HG03439 (cell line): ENCODE measurements at regions not wholly inside any gene's neighbourhood (a gene's known extent, or its start where the extent isn't known, plus 50 kb on each side); places are given as distances from the start of the nearest gene placed in this dataset.

Experiments
- ATAC-seq: cut with Tn5 transposase; IDR thresholded peaks from one replicate; pipeline ENCODE4 v1.9.1; 2021; ENCODE audit warnings: mild to moderate bottlenecking, moderate library complexity; ENCODE audit not compliant: unreplicated experiment

GRCh38 chr6:159100395-159101182, 55.8 kb upstream of the TAGAP start:
- no peak for ATAC-seq

DNA sequence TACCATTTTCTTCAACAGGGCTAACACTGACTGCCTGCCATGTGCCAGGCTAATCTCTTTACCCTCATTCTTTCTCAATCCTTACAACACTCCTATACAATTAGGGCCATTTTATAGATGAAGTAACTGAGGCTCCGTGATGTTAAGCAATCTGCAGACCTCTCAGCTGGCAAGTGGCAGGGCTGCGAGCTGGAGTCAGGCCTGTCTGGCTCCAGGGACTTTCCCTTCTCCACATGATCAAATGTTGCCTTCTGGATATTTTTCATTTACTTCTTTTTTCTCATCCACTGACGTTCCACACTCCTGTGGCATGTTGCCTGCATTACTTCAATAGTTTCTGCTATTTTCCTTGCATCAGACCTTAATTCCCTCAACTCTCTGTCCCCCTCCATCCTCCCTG, 55.2 kb upstream of the TAGAP start:
- no peak for ATAC-seq

DNA sequence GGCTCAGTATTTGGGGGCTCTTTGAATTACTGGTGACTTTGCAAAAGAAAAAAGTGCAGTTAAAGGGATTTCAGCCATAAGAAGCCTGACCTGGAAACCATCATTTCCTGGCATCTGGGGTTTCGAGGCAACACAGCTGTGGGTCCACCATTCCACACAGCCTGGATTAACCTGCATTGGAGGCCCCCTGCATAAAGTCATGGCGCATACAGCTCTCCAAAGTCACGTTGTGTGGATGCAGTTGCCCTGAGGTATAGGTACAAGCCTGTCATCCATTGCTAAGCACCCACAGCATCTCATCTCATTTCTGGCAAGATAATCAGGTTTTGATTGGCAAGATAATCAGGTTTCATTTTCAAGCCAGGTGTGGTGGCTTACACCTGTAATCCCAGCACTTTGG, 54.5 kb upstream of the TAGAP start:
- ATAC-seq, result no peak

DNA sequence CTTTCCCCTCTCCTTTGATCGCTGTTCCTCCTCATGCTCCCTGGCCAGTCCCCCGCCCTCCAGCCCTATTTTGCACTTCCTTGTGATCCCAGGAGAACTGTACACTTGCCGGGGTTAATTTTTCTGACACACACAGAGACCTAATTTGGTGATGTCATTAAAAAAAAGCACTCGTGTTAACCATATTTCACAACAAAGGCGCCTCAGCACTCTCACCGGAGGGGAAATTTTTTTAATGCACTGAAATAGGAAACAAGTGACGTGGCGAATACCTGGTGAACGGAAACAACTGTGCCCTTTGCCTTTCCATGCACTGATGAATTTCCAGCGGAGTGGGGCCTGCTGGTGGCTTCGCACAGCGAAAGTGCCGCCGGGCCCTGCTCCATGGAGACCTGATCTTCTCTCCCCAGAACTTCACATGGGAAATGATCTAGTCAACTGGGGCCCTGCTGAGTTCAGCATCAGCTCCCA, 53.9 kb upstream of the TAGAP start:
- ATAC-seq, result peak; percentile 54

DNA sequence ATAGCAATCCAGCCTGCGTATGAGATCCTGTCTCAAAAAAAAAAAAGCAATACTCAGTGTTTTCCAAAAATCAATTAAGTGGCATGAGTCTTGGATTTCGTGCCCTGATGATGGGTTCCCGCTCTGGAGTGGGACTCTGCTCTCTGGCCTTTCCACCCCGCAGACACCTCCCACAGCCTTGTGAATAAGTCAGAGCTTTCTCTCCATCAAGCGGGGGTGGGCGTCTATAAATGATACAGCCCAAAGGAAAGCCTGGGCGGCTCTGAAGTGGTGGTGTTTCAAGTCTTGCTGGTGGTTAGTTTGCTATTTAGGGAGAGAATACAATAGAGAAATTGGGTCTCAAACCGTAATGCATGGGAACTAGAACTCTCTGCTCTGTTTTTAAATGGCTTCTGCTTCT, 52.5 kb upstream of the TAGAP start:
- no peak for ATAC-seq

- no peak for ATAC-seq
Observed at GRCh38 chr6:159095616-159096015, 50.8 kb upstream of the TAGAP start.

DNA sequence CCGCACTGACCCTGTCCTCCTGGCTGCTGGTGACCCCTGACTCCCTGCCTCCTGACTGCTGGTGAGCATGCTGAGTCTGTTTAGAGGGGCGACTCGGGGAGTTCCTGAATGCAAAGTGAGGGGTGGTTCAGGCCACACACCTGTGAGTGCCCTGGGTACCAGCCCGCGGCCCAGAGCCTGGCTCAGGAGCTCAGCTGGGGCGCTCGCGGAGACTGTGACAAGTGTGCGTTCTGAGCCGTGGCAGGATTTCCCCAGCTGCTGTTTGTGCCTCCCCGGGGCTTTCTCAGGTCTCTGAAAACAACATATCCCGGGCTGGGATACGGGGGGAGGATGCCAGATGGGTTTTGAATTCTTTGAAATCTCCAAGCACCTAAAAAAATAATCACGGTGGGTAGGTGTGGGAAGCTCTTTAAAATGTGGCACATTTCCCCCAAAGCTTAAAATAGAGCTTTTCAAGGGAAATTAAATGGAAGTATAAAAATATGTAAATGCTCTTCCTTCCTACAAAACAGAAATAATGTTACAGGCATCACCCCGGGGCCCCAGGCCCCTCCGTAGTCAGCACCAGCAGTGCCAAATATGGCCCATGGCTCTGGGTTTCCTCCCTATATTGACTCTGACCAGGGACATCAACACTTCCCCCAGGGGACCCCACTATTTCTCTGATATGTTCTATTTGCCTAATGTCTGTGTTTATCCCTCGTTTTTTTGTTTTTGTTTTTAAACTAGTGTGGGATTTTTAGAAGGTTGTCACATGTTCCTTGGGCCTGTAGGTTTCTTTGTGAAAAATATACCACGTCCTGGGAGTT, 49.9 kb upstream of the TAGAP start:
- no peak for ATAC-seq
